K562 (cell line): ENCODE measurements at regions not wholly inside any gene's neighbourhood (a gene's known extent, or its start where the extent isn't known, plus 50 kb on each side); places are given as distances from the start of the nearest gene placed in this dataset.

Experiments
- ATAC-seq: fragments of 200-7000 bp; cut with Tn5 transposase; 3 replicates; pipeline ENCODE4 v1.9.1; 2020; ENCODE audit warnings: moderate library complexity
- BruUV-seq: library from RNA; stranded (reverse); fragments of 400-500 nt; replicated peaks from 2 replicates; lab custom pipeline; 2021; lab: Mats Ljungman, UMichigan
- CTCF ChIA-PET: fragments of 300-600 bp; formaldehyde crosslinking; extraction: SDS; loops from one replicate; lab custom pipeline; 2021; ENCODE audit warnings: low intra/inter-chr PET ratio; lab: Yijun Ruan, JAX
- POLR2A ChIA-PET: fragments of 300-600, 350-650 bp; sonication (Branson Sonifier 250); formaldehyde crosslinking; extraction: SDS; loops from one replicate; lab custom pipeline; 2021; ENCODE audit warnings: antibody characterized with exemption, inconsistent platforms; lab: Yijun Ruan, JAX
- DNase-seq, 4 experiments: peaks; one replicate each; pipeline versions ENCODE4 v3.0.0 to v3.0.0-alpha.2; 2011 to 2018; ENCODE audit warnings: low spot score in 3 of 4, mixed read lengths in 3 of 4; ENCODE audit errors: extremely low read depth in 1 of 4
- FAIRE-seq: peaks from 2 replicates; lab custom pipeline; 2011; peaks lifted over from hg19 to GRCh38; lab: Jason Lieb, UNC
- H2AFZ ChIP-seq: 2 replicates; pipeline ENCODE4 v1.6.0; 2011; ENCODE audit warnings: low read depth, low read length, control low read depth, inconsistent platforms
- H3K27ac ChIP-seq: fragments of 200-600 bp; 3 replicates; pipeline ENCODE4 v1.8.0; 2011; ENCODE audit warnings: low read depth, mild to moderate bottlenecking, control low read depth, inconsistent platforms, low read length, moderate library complexity, mixed read lengths; ENCODE audit errors: extremely low read depth
- H3K27me3 ChIP-seq, 2 experiments: fragments of 300-600 bp in 1 of 2; 2 replicates in 1 of 2; 3 replicates in 1 of 2; pipeline versions ENCODE4 v1.6.0 to v1.8.0; 2011; ENCODE audit warnings: inconsistent platforms in 2 of 2, low read length in 2 of 2, mild to moderate bottlenecking in 1 of 2, mixed read lengths in 1 of 2, moderate library complexity in 1 of 2; ENCODE audit not compliant: control insufficient read depth in 2 of 2, insufficient read depth in 2 of 2
- H3K36me3 ChIP-seq: fragments of 300-600 bp; 3 replicates; pipeline ENCODE4 v1.8.0; 2011; ENCODE audit warnings: mild to moderate bottlenecking, low read length, inconsistent platforms; ENCODE audit not compliant: control insufficient read depth, insufficient read depth
- H3K4me1 ChIP-seq, 2 experiments: fragments of 200-600 bp in 1 of 2; replicated peaks in 1 of 2; 2 replicates in 1 of 2; 3 replicates in 1 of 2; pipeline versions ENCODE4 v1.5.1 to v1.8.0; 2011; ENCODE audit warnings: inconsistent platforms in 2 of 2, low read length in 2 of 2, mild to moderate bottlenecking in 1 of 2, mixed read lengths in 1 of 2, moderate library complexity in 1 of 2; ENCODE audit not compliant: control insufficient read depth in 2 of 2, insufficient read depth in 2 of 2
- H3K4me2 ChIP-seq: 2 replicates; pipeline ENCODE4 v1.6.1; 2011; ENCODE audit warnings: low read length, control low read depth, inconsistent platforms, mixed read lengths; ENCODE audit not compliant: insufficient read depth
- H3K4me3 ChIP-seq: fragments of 200-600 bp; sonication (generic), shearing (Covaris generic); 2 replicates; pipeline ENCODE4 v1.5.1; 2016; ENCODE audit warnings: control low read depth, inconsistent platforms
- H3K79me2 ChIP-seq: fragments of 200-600 bp; 3 replicates; pipeline ENCODE4 v1.8.0; 2011; ENCODE audit warnings: low read length, inconsistent platforms; ENCODE audit not compliant: control insufficient read depth, insufficient read depth
- H3K9ac ChIP-seq, 2 experiments: 2 replicates each; pipeline versions ENCODE4 v1.6.0 to v1.6.1; 2011; ENCODE audit warnings: low read depth in 2 of 2, low read length in 2 of 2, control low read depth in 1 of 2, inconsistent platforms in 1 of 2, mild to moderate bottlenecking in 1 of 2, mixed read lengths in 1 of 2; ENCODE audit not compliant: insufficient read depth in 1 of 2
- H3K9me1 ChIP-seq: one replicate; pipeline ENCODE4 v1.6.0; 2011; ENCODE audit warnings: inconsistent platforms, mild to moderate bottlenecking, low read length, moderate library complexity; ENCODE audit not compliant: control insufficient read depth, insufficient read depth
- H3K9me3 ChIP-seq: replicated peaks from 2 replicates; pipeline ENCODE4 v1.5.1; 2011; ENCODE audit warnings: low read depth, low read length, inconsistent platforms; ENCODE audit not compliant: control insufficient read depth, insufficient read depth
- H4K20me1 ChIP-seq: replicated peaks from 2 replicates; pipeline ENCODE4 v1.6.1; 2011; ENCODE audit warnings: low read length, inconsistent platforms, mixed read lengths; ENCODE audit not compliant: control insufficient read depth, insufficient read depth
- ADNP ChIP-seq: fragments of 200-800 bp; sonication (Bioruptor generic); IDR thresholded peaks from 2 replicates; pipeline ENCODE4 v1.6.1; 2016; ENCODE audit warnings: missing genetic modification characterization, missing compliant biosample characterization
- C11orf30 ChIP-seq: fragments of 450-650 bp; IDR thresholded peaks from 2 replicates; pipeline ENCODE4 v1.6.1; 2016; ENCODE audit warnings: low read depth, mild to moderate bottlenecking
- GATAD2B ChIP-seq: fragments of 450-650 bp; IDR thresholded peaks from 2 replicates; pipeline ENCODE4 v1.6.1; 2017; ENCODE audit warnings: mild to moderate bottlenecking, borderline replicate concordance
- NFYB ChIP-seq: IDR thresholded peaks from 2 replicates; pipeline ENCODE4 v1.6.1; 2011; ENCODE audit warnings: mild to moderate bottlenecking, moderate library complexity; ENCODE audit not compliant: insufficient read length; ENCODE audit errors: extremely low read depth
- NUFIP1 ChIP-seq: fragments of 450-650 bp; IDR thresholded peaks from 2 replicates; pipeline ENCODE4 v1.6.1; 2018; ENCODE audit not compliant: partially characterized antibody
- PHF21A ChIP-seq: fragments of 450-650 bp; IDR thresholded peaks from 2 replicates; pipeline ENCODE4 v1.6.1; 2017; ENCODE audit warnings: low read depth, borderline replicate concordance
- PRMT5 ChIP-seq: sonication (generic); formaldehyde crosslinking; IDR thresholded peaks from 2 replicates; pipeline ENCODE4 v1.5.0; 2020; ENCODE audit warnings: missing genetic modification reagents
- RCOR1 ChIP-seq, 2 experiments: IDR thresholded peaks; 2 replicates each; pipeline ENCODE4 v1.6.1; 2012; ENCODE audit warnings: low read depth in 2 of 2, low read length in 2 of 2, borderline replicate concordance in 1 of 2, improper control_type of control experiment in 1 of 2
- RUNX1 ChIP-seq: sonication (generic); IDR thresholded peaks from 2 replicates; pipeline ENCODE4 v1.6.1; 2016; ENCODE audit warnings: antibody characterized with exemption, low read depth
- SIN3B ChIP-seq: fragments of 450-650 bp; IDR thresholded peaks from 2 replicates; pipeline ENCODE4 v1.6.1; 2017; ENCODE audit warnings: low read depth, mild to moderate bottlenecking, moderate library complexity
- SMAD2 ChIP-seq: fragments of 150-350 bp; IDR thresholded peaks from 2 replicates; pipeline ENCODE4 v1.6.1; 2014; ENCODE audit warnings: low read depth, mild to moderate bottlenecking, low read length
- SRSF9 ChIP-seq: fragments of 200-400 bp; formaldehyde crosslinking; IDR thresholded peaks from 2 replicates; pipeline ENCODE4 v1.6.1; 2017; ENCODE audit warnings: low read depth, low read length, borderline replicate concordance
- XRCC4 ChIP-seq: IDR thresholded peaks from one replicate; pipeline ENCODE4 v1.6.1; 2011; ENCODE audit not compliant: insufficient read depth, insufficient read length; ENCODE audit errors: extremely low read depth
- WGBS: fragments of 100-300 bp; shearing (Covaris generic); methylation state at CpG from one replicate; pipeline ENCODE4 v1.1.6; 2016; ENCODE audit warnings: low coverage, mixed read lengths; ENCODE audit not compliant: insufficient coverage; ENCODE audit errors: missing lambda C conversion rate; 5-methylcytosine and 5-hydroxymethylcytosine counted together
- in situ Hi-C: fragments of 300-500 bp; cut with MboI; formaldehyde crosslinking; loops from 4 replicates; pipeline ENCODE4 v1.15.0; 2018; ENCODE audit warnings: inconsistent platforms, mixed read lengths
- intact Hi-C: fragments of 100-400 bp; cut with micrococcal nuclease; formaldehyde crosslinking; loops from 2 replicates; pipeline ENCODE4 v1.14.2; 2022
- TF ChIP-seq, protein P1 (sequence below): fragments of 450-650 bp; IDR thresholded peaks from 2 replicates; pipeline ENCODE4 v1.6.1; 2018; ENCODE audit not compliant: partially characterized antibody
- TF ChIP-seq, protein P2 (sequence below): fragments of 250-450 bp; sonication (Bioruptor Pico); IDR thresholded peaks from 2 replicates; pipeline ENCODE4 v1.4.0; 2020

DNA sequence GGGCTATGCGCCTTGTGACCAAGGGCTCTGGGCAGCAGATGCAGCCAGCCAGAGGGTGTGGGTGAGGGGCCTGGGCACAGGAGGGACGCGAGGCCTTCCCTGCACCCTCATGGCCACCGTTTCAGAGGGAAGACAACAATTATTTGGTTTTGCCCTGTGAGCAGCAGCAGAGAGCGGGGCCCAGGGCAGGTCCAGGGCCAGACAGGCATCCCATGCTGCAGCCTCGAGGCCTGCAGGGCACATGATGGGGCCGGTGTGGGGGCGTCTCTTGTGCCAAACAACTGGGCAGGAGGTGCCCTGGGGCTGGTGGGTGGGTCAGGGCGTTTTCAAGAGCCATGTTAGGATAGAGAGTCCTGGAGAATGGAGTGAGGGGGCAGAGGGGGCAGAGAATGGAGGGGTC is 79.4 kb downstream of the SCGB2B2 start:
- ATAC-seq, result no peak
- no TSS peak for BruUV-seq
- no peaks in the 10 kb centered on the region; a peak in 1 of 5 replicates for H3K4me1 ChIP-seq
- in situ Hi-C loops (no loop called here), intact Hi-C loops (no loop called here)
- no peak for DNase-seq
- no peak overlapping the region for H3K4me3 ChIP-seq
- no peak overlapping the region for H3K27ac ChIP-seq
- CTCF ChIA-PET, result no interaction called here
- FAIRE-seq, result no peak
- no peaks in the 10 kb centered on the region for H3K9me1 ChIP-seq
- no peaks in the 10 kb centered on the region for H3K36me3 ChIP-seq
- no peaks in the 10 kb centered on the region for H3K79me2 ChIP-seq
- H3K9ac ChIP-seq, result no peak overlapping the region
- H3K4me2 ChIP-seq, result no peak overlapping the region
- H4K20me1 ChIP-seq, result no peaks in the 10 kb centered on the region
- POLR2A ChIA-PET, result no interaction called here
- TF ChIP-seq SIN3B, result no peak
- TF ChIP-seq SRSF9, result no peak
- TF ChIP-seq RCOR1 (IDR thresholded peaks at IDR 0.05; ENCODE audit: borderline replicate concordance in 1 of 2, low read depth in 2 of 2, low read length in 2 of 2), result no peak
- TF ChIP-seq NFYB, result no peak
- no peak for TF ChIP-seq ADNP
- no peak for TF ChIP-seq PHF21A
- TF ChIP-seq NUFIP1, result no peak
- TF ChIP-seq PRMT5 (CRISPR knock-in tag), result no peak
- no peak for TF ChIP-seq RUNX1
- TF ChIP-seq, protein P1, sequence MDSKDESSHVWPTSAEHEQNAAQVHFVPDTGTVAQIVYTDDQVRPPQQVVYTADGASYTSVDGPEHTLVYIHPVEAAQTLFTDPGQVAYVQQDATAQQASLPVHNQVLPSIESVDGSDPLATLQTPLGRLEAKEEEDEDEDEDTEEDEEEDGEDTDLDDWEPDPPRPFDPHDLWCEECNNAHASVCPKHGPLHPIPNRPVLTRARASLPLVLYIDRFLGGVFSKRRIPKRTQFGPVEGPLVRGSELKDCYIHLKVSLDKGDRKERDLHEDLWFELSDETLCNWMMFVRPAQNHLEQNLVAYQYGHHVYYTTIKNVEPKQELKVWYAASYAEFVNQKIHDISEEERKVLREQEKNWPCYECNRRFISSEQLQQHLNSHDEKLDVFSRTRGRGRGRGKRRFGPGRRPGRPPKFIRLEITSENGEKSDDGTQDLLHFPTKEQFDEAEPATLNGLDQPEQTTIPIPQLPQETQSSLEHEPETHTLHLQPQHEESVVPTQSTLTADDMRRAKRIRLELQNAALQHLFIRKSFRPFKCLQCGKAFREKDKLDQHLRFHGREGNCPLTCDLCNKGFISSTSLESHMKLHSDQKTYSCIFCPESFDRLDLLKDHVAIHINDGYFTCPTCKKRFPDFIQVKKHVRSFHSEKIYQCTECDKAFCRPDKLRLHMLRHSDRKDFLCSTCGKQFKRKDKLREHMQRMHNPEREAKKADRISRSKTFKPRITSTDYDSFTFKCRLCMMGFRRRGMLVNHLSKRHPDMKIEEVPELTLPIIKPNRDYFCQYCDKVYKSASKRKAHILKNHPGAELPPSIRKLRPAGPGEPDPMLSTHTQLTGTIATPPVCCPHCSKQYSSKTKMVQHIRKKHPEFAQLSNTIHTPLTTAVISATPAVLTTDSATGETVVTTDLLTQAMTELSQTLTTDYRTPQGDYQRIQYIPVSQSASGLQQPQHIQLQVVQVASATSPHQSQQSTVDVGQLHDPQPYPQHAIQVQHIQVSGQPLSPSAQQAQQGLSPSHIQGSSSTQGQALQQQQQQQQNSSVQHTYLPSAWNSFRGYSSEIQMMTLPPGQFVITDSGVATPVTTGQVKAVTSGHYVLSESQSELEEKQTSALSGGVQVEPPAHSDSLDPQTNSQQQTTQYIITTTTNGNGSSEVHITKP, result no peak
- no peak for TF ChIP-seq GATAD2B
- no peak for TF ChIP-seq SMAD2
- TF ChIP-seq, protein P2, sequence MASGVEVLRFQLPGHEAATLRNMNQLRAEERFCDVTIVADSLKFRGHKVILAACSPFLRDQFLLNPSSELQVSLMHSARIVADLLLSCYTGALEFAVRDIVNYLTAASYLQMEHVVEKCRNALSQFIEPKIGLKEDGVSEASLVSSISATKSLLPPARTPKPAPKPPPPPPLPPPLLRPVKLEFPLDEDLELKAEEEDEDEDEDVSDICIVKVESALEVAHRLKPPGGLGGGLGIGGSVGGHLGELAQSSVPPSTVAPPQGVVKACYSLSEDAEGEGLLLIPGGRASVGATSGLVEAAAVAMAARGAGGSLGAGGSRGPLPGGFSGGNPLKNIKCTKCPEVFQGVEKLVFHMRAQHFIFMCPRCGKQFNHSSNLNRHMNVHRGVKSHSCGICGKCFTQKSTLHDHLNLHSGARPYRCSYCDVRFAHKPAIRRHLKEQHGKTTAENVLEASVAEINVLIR (CRISPR knock-in tag), result no peak
- TF ChIP-seq C11orf30, result no peak
- no peak for TF ChIP-seq XRCC4
- TF ChIP-seq, all 486 proteins: peak for 0
- H2AFZ ChIP-seq, result no peak overlapping the region
- WGBS, result 0% methylated on average over 9 of the region's 9 CpGs
- H3K9me3 ChIP-seq, result no peaks in the 10 kb centered on the region
- H3K27me3 ChIP-seq, result peaks cover 4 to 35% of the 10 kb centered on the region in 2 experiments; a peak in 4 of 5 replicates
